ENCODE measurements at regions not wholly inside any gene's neighbourhood (a gene's known extent, or its start where the extent isn't known, plus 50 kb on each side); places are given as distances from the start of the nearest gene placed in this dataset.

DNA sequence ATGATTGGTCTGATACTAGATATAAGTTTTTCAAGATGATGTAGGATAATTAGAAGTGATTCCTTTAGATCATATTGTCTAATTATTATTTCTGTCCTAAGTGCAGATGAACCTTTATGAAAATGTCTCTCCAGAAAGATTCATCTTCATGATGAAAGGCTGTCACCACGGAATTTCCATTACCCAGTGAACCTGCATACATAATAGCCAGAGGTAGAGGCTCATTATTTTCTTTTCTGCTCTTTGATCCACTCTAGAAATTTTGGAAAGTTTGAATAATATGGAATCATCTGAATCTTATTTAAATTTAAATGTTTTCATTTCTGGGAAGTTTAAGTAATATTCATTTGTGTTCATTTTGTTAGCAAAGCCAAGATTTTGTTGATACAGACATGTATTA is 137.1 kb upstream of the ATP2B1 start:
- no peaks in the 10 kb centered on the region for H3K9me3 ChIP-seq
- ATAC-seq (no peak), DNase-seq (no peak)
- H3K36me3 ChIP-seq: no peaks in the 10 kb centered on the region
- no peak overlapping the region for H3K4me3 ChIP-seq
- intact Hi-C loops (cut with DNase I): no loop called here
- H3K27me3 ChIP-seq: no peaks in the 10 kb centered on the region
- H3K4me1 ChIP-seq: no peaks in the 10 kb centered on the region
- TF ChIP-seq, protein P1, sequence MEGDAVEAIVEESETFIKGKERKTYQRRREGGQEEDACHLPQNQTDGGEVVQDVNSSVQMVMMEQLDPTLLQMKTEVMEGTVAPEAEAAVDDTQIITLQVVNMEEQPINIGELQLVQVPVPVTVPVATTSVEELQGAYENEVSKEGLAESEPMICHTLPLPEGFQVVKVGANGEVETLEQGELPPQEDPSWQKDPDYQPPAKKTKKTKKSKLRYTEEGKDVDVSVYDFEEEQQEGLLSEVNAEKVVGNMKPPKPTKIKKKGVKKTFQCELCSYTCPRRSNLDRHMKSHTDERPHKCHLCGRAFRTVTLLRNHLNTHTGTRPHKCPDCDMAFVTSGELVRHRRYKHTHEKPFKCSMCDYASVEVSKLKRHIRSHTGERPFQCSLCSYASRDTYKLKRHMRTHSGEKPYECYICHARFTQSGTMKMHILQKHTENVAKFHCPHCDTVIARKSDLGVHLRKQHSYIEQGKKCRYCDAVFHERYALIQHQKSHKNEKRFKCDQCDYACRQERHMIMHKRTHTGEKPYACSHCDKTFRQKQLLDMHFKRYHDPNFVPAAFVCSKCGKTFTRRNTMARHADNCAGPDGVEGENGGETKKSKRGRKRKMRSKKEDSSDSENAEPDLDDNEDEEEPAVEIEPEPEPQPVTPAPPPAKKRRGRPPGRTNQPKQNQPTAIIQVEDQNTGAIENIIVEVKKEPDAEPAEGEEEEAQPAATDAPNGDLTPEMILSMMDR (IDR thresholded peaks at IDR 0.05): no peak
- H3K27ac ChIP-seq: no peak overlapping the region

DNA sequence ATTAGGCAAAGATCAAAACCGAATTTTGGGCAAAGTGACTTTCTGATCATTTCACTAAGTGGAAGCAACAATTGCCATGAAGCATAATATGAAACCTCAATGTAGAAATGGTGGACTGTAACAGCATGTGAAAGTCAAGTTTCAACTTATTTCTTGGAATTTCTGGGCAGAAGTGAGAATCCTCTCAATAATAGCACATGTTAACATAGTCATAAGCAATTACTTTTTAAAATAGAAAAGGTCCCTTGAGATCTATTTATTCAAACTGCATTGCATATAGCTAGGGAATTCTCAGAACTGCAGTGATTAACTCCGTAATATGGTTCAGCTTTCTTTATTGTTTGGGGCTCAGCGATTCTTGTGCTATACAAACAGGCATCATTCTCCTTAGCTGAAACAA is 136.7 kb upstream of the ATP2B1 start:
- TF ChIP-seq, protein P1 (IDR thresholded peaks at IDR 0.05): no peak
- intact Hi-C loops (cut with DNase I): no loop called here
- Histone ChIP-seq H3K36me3 (no peaks in the 10 kb centered on the region), H3K9me3 (no peaks in the 10 kb centered on the region), H3K27ac (no peak overlapping the region), H3K27me3 (no peaks in the 10 kb centered on the region), H3K4me3 (no peak overlapping the region), H3K4me1 (no peaks in the 10 kb centered on the region)
- ATAC-seq (no peak), DNase-seq (no peak)

DNA sequence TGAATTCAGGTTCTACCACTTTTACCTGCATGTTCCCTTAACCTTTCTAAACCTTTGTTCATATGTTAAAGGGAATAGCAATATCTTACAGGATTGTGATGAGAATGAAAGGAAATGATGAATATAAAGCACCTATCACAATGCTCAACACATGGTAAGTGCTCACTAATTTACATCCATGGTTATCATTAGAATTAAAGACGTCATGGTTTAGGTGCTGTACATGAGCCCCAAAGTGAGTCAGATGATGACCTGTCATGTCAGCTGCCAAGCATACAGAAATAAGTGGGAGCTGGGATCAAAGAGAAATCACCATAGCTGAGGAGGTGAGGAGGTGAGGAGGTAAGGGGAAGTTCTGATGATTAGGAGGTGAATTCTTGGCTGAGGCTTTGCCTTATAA is 135.9 kb upstream of the ATP2B1 start:
- Histone ChIP-seq H3K27ac (no peak overlapping the region), H3K9me3 (no peaks in the 10 kb centered on the region), H3K4me1 (no peaks in the 10 kb centered on the region), H3K27me3 (no peaks in the 10 kb centered on the region), H3K36me3 (no peaks in the 10 kb centered on the region), H3K4me3 (no peak overlapping the region)
- ATAC-seq: no peak
- TF ChIP-seq, protein P1 (IDR thresholded peaks at IDR 0.05): no peak
- DNase-seq: no peak
- intact Hi-C loops (cut with DNase I): no loop called here

DNA sequence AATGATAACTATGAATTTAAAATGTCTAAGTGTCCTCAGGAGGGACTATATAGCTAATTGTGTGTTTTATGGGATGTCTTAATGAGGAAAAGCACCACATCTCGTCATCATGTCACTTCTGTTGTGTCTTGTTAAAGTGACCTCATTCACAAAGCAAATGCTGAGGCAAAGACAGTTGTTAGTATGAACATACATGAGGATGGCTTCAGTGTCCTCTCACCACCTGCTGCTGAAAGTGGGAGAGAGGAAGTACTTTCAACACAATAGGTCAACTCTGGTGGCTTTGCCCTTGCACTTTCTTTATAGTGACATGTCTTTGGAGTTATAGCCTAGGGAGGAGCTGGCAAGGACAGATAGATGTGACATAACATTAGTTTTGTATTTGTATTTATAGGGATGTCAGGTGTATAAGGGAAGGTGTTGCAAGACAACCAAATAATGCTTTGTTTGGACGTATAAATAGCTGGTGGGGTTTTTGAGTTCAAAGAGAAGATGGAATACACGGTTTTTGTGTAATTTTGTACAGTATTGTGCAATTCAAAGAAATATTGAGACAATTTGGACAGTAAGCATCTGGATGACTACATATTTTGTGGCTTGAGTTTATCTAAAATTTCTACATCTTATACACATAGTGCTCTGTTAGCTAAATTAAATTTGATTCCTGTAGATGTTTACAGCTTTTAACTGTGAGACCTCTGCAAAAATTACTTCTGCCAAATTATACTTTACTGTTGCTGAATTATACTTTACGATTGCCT is 131.7 kb upstream of the ATP2B1 start:
- Histone ChIP-seq H3K27ac (no peak overlapping the region), H3K27me3 (no peaks in the 10 kb centered on the region), H3K4me3 (no peak overlapping the region), H3K4me1 (no peaks in the 10 kb centered on the region), H3K36me3 (no peaks in the 10 kb centered on the region), H3K9me3 (no peaks in the 10 kb centered on the region)
- TF ChIP-seq, protein P1 (IDR thresholded peaks at IDR 0.05): no peak
- intact Hi-C loops (cut with DNase I): no loop called here
- DNase-seq (peak in 1 of 4 donors; percentile 24), ATAC-seq (no peak)

DNA sequence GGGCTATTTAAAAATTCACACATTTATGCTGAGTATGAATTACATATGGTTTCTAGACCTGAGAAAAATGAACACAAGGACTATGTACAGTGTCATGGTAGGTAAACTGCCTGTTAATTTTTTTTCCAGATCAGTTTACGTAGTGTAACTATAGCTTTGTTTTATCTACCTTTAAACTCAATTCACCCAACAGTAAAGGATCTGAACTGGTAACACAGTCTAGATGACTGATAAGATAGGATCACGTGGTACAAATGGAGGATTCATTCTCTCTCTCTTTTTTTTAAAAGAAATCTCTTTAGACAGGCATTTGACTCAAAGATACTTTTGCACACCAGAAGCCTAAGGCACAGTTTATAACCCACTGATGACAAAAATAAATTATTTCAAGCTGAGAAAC is 130.8 kb upstream of the ATP2B1 start:
- Histone ChIP-seq H3K27me3 (no peaks in the 10 kb centered on the region), H3K36me3 (no peaks in the 10 kb centered on the region), H3K9me3 (no peaks in the 10 kb centered on the region), H3K4me1 (no peaks in the 10 kb centered on the region), H3K4me3 (no peak overlapping the region), H3K27ac (no peak overlapping the region)
- ATAC-seq (no peak), DNase-seq (no peak)
- TF ChIP-seq, protein P1 (IDR thresholded peaks at IDR 0.05): no peak
- intact Hi-C loops (cut with DNase I): no loop called here

Measured in left lung (tissue), 4 donors.